ENCODE measurements at regions not wholly inside any gene's neighbourhood (a gene's known extent, or its start where the extent isn't known, plus 50 kb on each side); places are given as distances from the start of the nearest gene placed in this dataset.

- DNase-seq (ENCODE audit: extremely low read depth, low read depth), result no peak
- no peak for TF ChIP-seq CTCF (IDR thresholded peaks at IDR 0.05; ENCODE audit: low read depth, low read length, missing control alignments)
- H3K4me3 ChIP-seq (replicated peaks; ENCODE audit: low read depth, low read length), result no peak overlapping the region
Measured at GRCh38 chr1:25106976-25107642, 125.2 kb downstream of the SYF2 start.

GRCh38 chr1:25106352-25106751 lies 126.0 kb downstream of the SYF2 start:
- no peak overlapping the region for H3K4me3 ChIP-seq (replicated peaks; ENCODE audit: low read depth, low read length)
- DNase-seq (ENCODE audit: extremely low read depth, low read depth), result no peak
- no peak for TF ChIP-seq CTCF (IDR thresholded peaks at IDR 0.05; ENCODE audit: low read depth, low read length, missing control alignments)

DNA sequence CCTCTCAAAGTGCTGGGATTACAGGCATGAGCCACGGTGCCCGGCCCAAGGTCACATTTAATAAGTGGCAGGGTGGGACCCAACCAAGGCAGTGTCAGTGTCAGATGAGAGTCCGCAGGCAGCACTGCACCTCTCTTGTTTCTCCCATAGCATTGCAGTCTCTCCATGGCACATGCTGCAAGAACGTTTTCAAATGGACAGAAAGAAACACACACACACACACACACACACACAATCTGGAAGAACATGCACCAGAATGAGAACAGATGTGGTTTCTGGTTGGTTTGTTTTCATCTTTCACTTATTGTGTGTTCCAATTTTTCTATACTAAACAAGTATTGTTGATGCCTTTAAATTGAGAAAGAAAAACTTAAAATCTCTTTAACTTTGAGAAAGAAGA lies 126.5 kb downstream of the SYF2 start:
- no peak for TF ChIP-seq CTCF (IDR thresholded peaks at IDR 0.05; ENCODE audit: low read depth, low read length, missing control alignments)
- H3K4me3 ChIP-seq (replicated peaks; ENCODE audit: low read depth, low read length), result no peak overlapping the region
- no peak for DNase-seq (ENCODE audit: extremely low read depth, low read depth)

GRCh38 chr1:25104932-25105561 lies 127.3 kb downstream of the SYF2 start:
- no peak for DNase-seq (ENCODE audit: extremely low read depth, low read depth)
- no peak for TF ChIP-seq CTCF (IDR thresholded peaks at IDR 0.05; ENCODE audit: low read depth, low read length, missing control alignments)
- H3K4me3 ChIP-seq (replicated peaks; ENCODE audit: low read depth, low read length), result no peak overlapping the region

GRCh38 chr1:25103164-25103795 lies 129.0 kb downstream of the SYF2 start:
- no peak for DNase-seq (ENCODE audit: extremely low read depth, low read depth)
- no peak for TF ChIP-seq CTCF (IDR thresholded peaks at IDR 0.05; ENCODE audit: low read depth, low read length, missing control alignments)
- no peak overlapping the region for H3K4me3 ChIP-seq (replicated peaks; ENCODE audit: low read depth, low read length)

GRCh38 chr1:25100151-25100833 lies 132.0 kb downstream of the SYF2 start:
- DNase-seq (ENCODE audit: extremely low read depth, low read depth), result no peak
- no peak for TF ChIP-seq CTCF (IDR thresholded peaks at IDR 0.05; ENCODE audit: low read depth, low read length, missing control alignments)
- H3K4me3 ChIP-seq (replicated peaks; ENCODE audit: low read depth, low read length), result no peak overlapping the region
